HT-29 (cell line): ENCODE measurements at regions not wholly inside any gene's neighbourhood (a gene's known extent, or its start where the extent isn't known, plus 50 kb on each side); places are given as distances from the start of the nearest gene placed in this dataset.
"Not testable (repeated sequence)": the region's sequence is repeated elsewhere in the genome, so short reads cannot be mapped to it uniquely, and the experiment has no call there.

ENCODE experiments used
- DNase-seq: peaks from one replicate; pipeline ENCODE4 v3.0.0-alpha.2; 2015; ENCODE audit warnings: low spot score

- DNase-seq = no peak
These were observed 165.5 kb downstream of the DKK1 start for GRCh38 chr10:52479567-52479966.

GRCh38 chr10:52481986-52482555 is 168.0 kb downstream of the DKK1 start:
- no peak for DNase-seq

GRCh38 chr10:52483587-52483986 is 169.5 kb downstream of the DKK1 start:
- DNase-seq = no peak

GRCh38 chr10:52484206-52485065 is 170.4 kb downstream of the DKK1 start:
- DNase-seq = no peak

- DNase-seq = no peak
These were observed 171.4 kb downstream of the DKK1 start for GRCh38 chr10:52485462-52485861.

- DNase-seq = no peak
These were observed 172.9 kb downstream of the DKK1 start for GRCh38 chr10:52486840-52487611.

- DNase-seq = peak; percentile 75
These were observed 174.8 kb downstream of the DKK1 start for GRCh38 chr10:52488606-52489485.

GRCh38 chr10:52491246-52491995 is 177.3 kb downstream of the DKK1 start:
- no peak for DNase-seq

GRCh38 chr10:52499281-52499680 is 185.2 kb downstream of the DKK1 start:
- DNase-seq = peak; percentile 16

- no peak for DNase-seq
These were observed 186.4 kb downstream of the DKK1 start for GRCh38 chr10:52500476-52500875.

- no peak for DNase-seq
These were observed 188.2 kb downstream of the DKK1 start for GRCh38 chr10:52502237-52502636.

- not testable (repeated sequence) for DNase-seq
These were observed 191.3 kb downstream of the DKK1 start for GRCh38 chr10:52505341-52505740.

GRCh38 chr10:52514481-52514880 is 200.4 kb downstream of the DKK1 start:
- DNase-seq = no peak

GRCh38 chr10:52517012-52517411 is 202.9 kb downstream of the DKK1 start:
- DNase-seq = no peak

GRCh38 chr10:52523696-52524095 is 209.6 kb downstream of the DKK1 start:
- DNase-seq = no peak

GRCh38 chr10:52525761-52526160 is 211.7 kb downstream of the DKK1 start:
- peak; percentile 36 for DNase-seq

GRCh38 chr10:52526251-52526823 is 212.3 kb downstream of the DKK1 start:
- no peak for DNase-seq

- no peak for DNase-seq
These were observed 218.7 kb downstream of the DKK1 start for GRCh38 chr10:52532650-52533290.

GRCh38 chr10:52533986-52534385 is 219.9 kb downstream of the DKK1 start:
- no peak for DNase-seq

GRCh38 chr10:52539463-52539862 is 225.4 kb downstream of the DKK1 start:
- no peak for DNase-seq
